ENCODE measurements at regions not wholly inside any gene's neighbourhood (a gene's known extent, or its start where the extent isn't known, plus 50 kb on each side); places are given as distances from the start of the nearest gene placed in this dataset.
"Not testable (repeated sequence)": the region's sequence is repeated elsewhere in the genome, so short reads cannot be mapped to it uniquely, and the experiment has no call there.

DNA sequence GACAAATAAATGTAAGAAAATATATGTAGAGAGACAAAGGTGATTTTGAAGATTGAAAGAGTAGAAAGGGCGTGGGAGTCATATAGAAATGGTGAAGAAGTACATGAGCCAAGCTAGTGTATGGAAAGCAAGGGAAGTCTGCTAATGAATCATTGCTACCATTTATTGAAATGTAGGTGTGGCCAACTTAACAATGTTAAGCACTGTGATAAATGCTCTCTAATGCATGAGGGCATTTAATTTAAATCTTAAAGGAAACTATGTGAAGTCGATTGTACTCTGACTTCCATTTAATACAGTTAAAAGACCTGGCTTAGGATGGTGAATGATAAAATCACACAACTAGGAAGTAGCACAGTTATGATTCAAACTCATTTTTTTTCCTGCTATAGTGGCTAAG lies 219.9 kb downstream of the CASP12 start:
- TF ChIP-seq, protein P1, sequence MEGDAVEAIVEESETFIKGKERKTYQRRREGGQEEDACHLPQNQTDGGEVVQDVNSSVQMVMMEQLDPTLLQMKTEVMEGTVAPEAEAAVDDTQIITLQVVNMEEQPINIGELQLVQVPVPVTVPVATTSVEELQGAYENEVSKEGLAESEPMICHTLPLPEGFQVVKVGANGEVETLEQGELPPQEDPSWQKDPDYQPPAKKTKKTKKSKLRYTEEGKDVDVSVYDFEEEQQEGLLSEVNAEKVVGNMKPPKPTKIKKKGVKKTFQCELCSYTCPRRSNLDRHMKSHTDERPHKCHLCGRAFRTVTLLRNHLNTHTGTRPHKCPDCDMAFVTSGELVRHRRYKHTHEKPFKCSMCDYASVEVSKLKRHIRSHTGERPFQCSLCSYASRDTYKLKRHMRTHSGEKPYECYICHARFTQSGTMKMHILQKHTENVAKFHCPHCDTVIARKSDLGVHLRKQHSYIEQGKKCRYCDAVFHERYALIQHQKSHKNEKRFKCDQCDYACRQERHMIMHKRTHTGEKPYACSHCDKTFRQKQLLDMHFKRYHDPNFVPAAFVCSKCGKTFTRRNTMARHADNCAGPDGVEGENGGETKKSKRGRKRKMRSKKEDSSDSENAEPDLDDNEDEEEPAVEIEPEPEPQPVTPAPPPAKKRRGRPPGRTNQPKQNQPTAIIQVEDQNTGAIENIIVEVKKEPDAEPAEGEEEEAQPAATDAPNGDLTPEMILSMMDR (IDR thresholded peaks at IDR 0.05): no peak
- Histone ChIP-seq H3K27ac (no peak overlapping the region), H3K4me3 (no peak overlapping the region)
- no peak for DNase-seq (ENCODE audit: low spot score)

DNA sequence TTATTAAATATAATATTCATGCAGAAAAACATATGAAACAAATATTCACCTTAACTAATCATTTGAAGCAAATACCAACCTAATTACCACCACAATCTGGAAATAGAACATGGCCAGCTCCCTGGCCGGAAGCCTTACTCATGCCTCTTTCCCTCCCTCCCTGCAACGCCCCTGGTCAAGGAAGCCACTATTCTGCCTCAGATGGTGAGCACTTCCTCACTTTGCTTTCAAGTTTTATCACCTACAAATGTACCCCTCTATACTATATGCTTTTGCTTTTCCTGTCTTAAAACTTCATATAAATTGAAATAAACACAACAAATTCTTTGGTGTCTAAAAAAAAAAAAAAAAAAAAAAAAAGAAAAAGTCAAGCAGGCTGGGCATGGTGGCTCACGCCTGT lies 221.2 kb downstream of the CASP12 start:
- not testable (repeated sequence) for H3K4me3 ChIP-seq; DNase-seq (ENCODE audit: low spot score); H3K27ac ChIP-seq

GRCh38 chr11:104672897-104673296 lies 225.4 kb downstream of the CASP12 start:
- DNase-seq (ENCODE audit: low spot score): no peak
- Histone ChIP-seq H3K27ac (no peak overlapping the region), H3K4me3 (no peak overlapping the region)
- TF ChIP-seq, protein P1 (IDR thresholded peaks at IDR 0.05): no peak

DNA sequence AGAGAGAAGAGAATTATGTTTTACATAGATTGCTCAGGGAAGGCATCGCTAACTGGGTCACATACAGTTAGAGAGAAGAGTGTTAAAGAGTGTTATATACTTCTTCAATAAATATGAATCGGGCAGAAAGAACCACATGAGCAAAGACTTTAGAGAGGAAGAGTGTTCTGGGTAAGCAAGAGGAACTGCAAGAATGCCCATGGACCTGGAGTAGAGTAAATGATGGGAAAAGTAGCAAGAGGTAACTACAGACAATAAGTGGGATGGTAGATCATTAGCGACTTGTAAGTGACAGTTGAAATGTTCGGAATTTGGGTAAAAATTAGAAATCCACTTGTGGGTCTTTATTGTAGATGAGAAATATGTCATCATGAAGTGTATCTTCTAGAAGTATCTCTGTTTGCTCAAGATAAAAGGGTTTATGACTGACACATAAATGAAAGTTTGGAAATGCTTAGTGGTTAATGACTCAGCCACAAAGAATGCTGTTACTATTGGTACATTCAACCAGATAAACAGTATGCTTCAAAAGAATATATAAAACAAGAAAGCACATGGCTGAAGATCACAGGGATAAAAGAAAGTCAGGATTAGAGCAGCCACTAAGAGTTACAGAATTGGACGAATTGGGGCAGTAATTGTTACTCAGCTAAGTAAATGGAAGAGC lies 229.3 kb downstream of the CASP12 start:
- Histone ChIP-seq H3K27ac (no peak overlapping the region), H3K4me3 (no peak overlapping the region)
- TF ChIP-seq, protein P1 (IDR thresholded peaks at IDR 0.05): no peak
- DNase-seq (ENCODE audit: low spot score): no peak

GRCh38 chr11:104666624-104667023 lies 231.6 kb downstream of the CASP12 start:
- H3K4me3 ChIP-seq: no peak overlapping the region
- DNase-seq (ENCODE audit: low spot score): no peak
- TF ChIP-seq, protein P1 (IDR thresholded peaks at IDR 0.05): no peak
- H3K27ac ChIP-seq: no peak overlapping the region

DNA sequence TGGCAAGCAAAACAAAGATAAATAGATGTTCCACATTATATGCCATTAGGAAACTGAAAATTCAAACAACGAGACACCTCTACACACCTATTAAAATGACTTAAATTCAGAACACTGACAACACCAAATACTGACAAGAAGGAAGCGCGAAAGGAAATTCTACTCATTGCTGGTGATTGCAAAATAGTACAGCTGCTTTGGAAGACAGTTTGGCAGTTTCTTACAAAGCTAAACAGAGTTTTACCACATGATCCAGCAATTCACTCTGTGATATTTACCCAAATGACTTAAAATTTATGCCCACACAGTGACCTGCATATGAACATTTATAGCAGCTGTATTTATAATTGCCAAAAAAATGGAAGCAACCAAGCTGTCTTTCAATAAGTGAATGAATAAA lies 232.6 kb downstream of the CASP12 start:
- no peak overlapping the region for H3K27ac ChIP-seq
- TF ChIP-seq, protein P1 (IDR thresholded peaks at IDR 0.05): no peak
- no peak for DNase-seq (ENCODE audit: low spot score)
- no peak overlapping the region for H3K4me3 ChIP-seq

- no peak for DNase-seq (ENCODE audit: low spot score)
- H3K4me3 ChIP-seq: no peak overlapping the region
- TF ChIP-seq, protein P1 (IDR thresholded peaks at IDR 0.05): no peak
- H3K27ac ChIP-seq: no peak overlapping the region
These were observed 234.8 kb downstream of the CASP12 start for GRCh38 chr11:104663190-104664140.

All from coronary artery (tissue), 2 donors.